ENCODE measurements at regions not wholly inside any gene's neighbourhood (a gene's known extent, or its start where the extent isn't known, plus 50 kb on each side); places are given as distances from the start of the nearest gene placed in this dataset.
"Not testable (repeated sequence)": the region's sequence is repeated elsewhere in the genome, so short reads cannot be mapped to it uniquely, and the experiment has no call there.

- peak; percentile 70 for DNase-seq
Observed at GRCh38 chr6:121951918-121952379, 447.5 kb upstream of the HSF2 start.

DNA sequence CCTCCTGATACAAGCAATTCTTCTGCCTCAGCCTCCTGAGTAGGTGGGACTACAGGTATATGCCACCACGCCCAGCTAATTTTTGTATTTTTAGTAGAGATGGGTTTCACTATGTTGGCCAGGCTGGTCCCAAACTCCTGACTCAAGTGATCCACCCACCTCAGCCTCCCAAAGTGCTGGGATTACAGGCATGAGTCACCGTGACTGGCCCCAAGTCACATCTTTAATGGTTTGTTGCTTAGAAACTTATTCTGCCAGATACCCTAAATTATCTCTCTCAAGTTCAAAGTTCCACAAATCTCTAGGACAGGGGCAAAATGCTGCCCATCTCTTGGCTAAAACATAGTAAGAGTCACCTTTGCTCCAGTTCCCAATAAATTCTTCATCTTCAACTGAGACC, 444.1 kb upstream of the HSF2 start:
- not testable (repeated sequence) for DNase-seq

DNA sequence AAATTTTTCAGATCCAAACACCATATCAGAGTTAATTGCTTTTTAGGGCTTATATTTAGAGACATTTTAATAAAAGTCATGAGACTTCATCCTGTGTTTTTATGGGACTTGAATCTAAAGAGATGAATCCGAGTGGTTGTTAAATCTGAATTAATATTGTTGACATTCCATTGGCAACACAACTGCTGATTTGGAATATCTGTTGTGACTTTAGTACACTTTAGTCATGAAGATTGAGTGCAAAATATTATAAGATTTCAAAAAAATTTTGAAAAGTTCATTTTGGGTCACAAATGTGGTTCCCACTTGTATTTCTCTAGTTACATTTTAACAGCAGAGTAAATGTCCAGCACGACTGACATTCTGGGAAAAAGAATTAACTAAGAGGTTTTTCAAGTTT, 442.7 kb upstream of the HSF2 start:
- no peak for DNase-seq

DNA sequence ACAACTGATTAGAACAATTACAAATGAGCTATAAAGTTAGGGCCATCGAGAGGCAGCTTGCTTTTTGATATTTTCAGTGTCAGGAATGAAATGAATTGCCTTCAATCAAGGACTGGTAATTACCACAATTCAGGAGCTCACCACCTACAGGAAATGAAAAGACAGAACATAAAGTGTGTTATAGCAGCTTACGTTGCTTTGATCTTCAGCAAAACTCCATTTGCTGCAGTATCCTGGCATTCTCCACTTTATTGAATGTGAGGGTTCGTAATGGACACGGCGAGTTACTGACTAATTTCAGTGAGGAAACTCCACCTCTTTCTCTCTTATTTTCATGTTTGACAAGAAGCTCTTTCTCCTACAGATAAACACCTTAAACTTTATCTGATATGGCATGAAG, 440.0 kb upstream of the HSF2 start:
- no peak for DNase-seq

DNA sequence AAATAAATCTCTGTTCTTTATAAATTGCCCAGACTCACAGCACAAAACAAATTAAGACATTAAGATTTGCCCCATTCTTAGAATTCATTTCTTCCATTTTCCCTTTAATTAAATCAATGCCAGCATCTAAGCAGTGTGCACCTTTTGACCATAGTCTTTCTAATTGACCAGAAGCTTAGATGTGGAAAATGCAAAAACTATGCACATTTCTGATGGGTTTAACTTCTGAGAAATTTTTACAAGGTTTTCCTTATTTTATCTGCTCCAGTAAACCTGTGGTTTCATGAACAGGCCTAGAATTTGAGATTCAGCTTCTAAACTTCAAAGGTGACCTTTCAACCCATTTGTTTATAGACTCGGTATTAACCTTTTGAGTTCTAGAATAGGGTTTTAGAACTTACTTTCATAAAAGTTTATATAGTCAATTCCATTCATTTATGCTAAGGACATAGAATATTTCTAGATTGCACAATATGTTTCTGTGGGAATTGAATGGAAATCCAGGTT, 437.8 kb upstream of the HSF2 start:
- DNase-seq = no peak

GRCh38 chr6:121963826-121964225, 435.6 kb upstream of the HSF2 start:
- DNase-seq = no peak

DNA sequence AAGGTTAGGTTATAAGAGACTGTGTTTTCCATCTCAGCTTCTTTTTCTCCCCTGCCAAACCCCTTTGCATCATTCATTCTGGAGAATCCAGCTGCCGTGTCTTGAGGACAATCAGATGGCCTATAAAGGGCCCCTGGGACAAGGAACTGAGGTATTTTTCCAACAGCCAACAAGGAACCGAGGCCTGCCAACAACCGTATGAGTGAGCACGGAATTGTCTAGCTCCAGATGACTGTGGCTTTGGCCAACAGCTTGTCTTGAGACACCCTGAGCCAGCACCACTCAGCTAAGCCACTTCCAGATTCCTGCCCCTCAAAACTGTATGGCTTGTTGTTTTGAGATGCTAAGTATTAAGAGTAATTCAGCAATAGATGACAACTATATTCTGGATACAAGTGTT, 433.7 kb upstream of the HSF2 start:
- DNase-seq = no peak

DNA sequence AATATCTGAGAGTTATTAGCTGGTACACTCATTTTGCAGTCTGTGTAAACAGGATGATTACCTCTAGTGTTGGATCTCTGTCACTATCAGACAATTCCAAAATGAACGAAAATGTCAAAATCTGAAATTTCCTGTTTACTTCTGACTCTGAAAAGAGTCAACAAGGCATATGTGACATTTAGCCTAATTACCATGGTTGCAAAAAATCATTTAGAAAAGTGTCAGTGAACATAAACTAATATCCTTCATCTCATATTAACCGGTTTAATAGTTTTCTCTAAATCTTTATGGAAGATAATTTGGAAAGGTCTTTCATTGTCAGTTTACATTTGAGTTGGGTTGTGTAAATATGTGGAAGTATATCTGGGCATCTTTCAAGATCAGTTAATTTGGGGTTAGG, 431.8 kb upstream of the HSF2 start:
- DNase-seq = no peak

DNA sequence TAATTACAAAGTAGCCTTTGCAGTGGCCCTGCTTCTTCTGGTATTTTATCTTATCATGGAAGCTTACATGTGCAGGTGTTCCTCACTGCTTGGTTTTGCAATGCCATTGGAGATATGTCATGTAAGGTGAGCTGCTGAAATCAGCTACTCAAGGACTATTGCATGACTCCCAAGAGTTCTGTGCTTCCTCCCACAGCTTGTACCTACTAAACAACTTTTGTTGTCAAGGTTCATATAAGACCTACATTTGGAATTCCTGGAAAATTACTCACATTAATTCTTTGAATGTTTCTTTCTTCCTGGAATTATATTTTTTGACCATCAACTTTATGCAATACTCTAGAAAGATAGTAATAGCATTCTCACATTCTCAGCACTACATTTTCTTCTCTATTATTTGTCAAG, 427.5 kb upstream of the HSF2 start:
- no peak for DNase-seq

DNA sequence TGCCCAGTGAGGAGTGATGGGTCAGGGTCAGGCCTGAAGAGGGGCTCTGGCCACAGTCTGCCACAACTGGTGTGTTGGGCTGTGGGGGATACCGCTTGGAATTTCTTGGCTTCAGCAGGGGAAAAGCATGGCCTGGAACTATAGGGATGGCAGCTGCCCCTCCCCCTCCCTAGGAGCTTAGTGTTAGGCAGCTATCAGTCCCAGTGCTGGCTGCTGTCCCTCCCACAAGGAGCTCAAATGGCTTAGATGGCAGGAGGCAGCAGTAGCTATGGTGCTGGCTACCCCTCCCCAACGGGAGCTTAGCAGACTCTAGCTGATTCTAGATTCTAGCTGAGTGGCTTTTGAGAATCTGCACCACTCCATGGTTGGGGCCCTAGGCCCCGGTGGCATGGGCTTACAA, 414.5 kb upstream of the HSF2 start:
- DNase-seq = no peak

DNA sequence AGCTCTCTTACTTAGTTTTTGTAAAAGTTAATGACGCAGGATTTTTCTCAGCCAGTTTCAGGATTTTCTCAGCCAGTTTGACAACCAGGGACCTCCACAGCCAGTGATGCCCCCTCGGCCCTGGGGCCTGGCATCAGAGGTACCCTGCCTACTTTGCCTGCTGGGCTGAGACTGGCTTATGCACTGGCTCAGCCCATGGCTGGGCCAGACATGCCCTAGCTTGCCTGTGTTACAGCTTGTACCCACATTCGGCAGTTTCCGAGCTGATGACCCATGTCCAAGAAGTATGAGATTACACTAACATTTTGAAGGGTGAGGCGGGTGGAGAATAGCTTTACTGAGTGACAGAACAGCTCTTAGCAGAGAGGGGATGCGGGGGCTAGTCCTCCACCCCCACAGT, 406.1 kb upstream of the HSF2 start:
- no peak for DNase-seq

DNA sequence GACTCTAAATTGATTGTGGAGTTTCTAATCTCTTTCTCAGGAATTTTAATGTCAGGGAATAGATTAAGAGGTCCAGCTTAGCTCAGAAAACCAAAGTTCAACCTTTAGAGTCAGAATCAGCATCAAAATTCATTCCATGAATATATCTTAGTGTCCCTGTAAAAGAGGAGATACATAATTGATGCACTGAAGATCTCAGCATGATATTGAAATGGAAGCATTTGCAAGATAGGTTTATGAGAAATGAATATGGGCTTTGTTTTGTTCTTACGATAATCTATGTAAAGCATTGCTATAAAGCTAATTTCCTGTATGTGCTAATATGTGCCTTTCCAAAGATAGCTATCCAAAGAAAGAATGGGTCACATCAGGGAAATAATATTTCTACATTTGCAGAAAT, 404.5 kb upstream of the HSF2 start:
- DNase-seq = no peak

DNA sequence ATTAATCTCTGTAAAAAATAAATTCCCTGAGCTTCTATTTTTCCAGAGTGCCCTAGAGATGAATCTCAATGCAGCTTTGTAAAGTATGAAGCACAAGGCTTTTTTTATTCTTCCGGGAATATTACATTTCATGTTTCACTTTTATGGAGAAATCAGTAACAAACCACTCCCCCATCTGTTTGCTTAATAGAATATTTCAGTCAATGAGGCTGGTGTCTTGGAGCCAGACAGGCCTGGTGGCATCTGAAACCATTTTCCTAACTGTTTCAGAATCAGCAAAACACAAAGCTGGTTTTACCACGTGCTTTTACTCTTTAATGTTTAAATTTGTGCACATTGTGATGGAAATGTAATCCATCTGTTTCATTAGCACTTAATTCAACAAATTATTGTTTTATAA, 400.8 kb upstream of the HSF2 start:
- no peak for DNase-seq

DNA sequence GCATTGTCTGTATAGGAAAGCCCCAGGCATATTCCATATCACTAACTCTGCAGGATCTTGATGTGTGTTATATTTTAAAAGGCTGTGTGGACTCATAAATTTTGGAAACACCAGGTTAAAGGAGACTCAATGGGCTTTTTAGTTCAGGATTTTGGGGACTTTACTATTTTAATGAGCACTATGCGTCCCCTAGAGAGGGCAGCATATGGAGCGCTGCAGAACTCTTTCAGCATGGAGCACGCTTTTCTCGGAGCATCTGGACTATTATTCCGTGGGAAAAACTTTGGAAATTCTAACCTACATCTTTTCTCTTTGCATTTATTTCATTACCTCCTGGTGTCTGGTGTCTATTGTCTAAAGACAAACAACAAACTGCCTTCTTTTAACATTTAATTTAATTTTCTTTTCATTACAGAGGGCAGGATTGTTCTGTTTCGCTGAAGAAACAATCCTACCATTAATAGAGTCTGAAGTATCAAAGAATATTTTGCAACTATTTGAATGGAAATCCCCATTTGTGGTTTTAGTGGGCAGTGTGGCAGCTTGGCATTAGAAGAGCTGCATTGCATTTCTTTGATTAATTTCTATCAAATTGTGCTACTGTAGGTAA, 399.9 kb upstream of the HSF2 start:
- DNase-seq = no peak

GRCh38 chr6:122005661-122006060, 393.8 kb upstream of the HSF2 start:
- no peak for DNase-seq

- DNase-seq = no peak
Observed at GRCh38 chr6:122007339-122007738, 392.1 kb upstream of the HSF2 start.

DNA sequence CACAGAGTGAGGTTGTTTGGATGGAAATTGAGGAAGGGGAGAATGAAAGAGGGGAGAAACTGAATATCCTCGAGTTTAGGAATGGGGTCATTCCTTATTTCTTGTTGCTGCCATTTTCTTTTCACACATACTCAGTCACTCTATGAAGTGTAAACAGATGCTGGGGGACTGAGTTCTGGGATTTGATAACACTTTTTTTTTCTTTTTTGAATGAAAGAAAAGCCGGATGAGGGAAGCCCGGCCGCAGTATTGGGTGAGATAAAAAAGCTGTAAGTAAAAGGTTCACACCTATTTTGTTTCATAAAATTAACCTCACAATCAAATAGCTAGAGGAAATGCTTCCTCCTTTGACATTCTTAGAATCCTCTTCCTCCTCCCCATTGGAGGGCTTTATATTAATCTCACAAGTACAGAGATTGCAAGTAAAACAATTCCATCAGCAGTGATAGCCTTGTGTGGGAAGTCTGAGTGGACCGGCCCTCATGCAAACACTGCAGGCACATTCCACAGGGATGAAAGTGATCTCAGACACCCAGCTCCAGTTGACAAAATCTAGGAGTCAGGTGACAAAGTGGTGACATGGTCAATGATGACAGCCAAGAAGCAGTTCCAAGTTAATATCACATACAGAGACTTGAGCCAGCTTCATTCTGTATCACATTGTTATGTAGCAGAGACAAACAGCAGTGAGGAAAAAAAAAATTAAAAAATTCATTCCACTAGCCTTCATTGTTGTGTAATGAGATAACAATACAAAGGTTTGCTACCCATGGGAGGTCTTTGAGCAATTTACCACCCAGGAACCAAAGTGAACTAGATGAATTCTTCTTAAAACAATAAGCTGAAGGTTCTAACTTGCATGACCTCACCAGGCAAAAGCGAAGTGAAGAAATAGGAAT, 391.1 kb upstream of the HSF2 start:
- peak; percentile 7 for DNase-seq

DNA sequence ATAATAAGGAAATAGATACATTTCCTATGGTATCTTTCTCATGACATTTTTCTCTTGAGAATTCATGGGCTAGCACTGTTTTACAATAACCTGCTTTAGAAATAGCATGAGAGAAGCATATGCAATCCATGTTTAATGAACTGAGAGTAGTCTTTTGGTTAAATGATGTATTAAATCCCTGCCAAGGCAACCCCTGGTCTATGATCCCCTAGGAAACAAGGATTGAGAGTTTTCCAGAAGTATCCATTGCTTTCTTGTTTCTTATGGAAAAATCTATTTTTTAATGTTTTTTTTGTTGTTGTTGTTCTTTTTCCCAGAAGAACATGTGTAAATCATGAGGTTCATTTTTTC, 390.5 kb upstream of the HSF2 start:
- no peak for DNase-seq

- no peak for DNase-seq
Observed at GRCh38 chr6:122012578-122012977, 386.9 kb upstream of the HSF2 start.

DNA sequence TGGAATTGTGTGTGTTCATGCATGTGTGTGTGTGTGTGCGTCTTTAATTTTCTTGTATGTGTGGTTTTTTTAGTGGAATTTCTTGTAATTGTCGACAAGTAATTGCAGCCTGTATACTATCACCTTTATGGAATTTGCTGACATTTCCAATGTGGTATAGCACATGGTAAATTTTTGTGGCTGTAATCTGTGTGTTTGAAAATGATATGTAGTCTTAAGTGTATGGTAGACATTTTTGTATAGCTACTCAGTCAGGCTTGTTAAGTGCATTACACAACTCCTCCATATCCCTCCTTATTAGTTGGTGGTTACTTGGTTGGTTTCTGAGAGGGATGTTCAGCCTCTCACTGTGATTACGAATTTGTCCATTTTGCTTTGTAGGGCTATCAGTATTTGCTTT, 384.5 kb upstream of the HSF2 start:
- no peak for DNase-seq

DNA sequence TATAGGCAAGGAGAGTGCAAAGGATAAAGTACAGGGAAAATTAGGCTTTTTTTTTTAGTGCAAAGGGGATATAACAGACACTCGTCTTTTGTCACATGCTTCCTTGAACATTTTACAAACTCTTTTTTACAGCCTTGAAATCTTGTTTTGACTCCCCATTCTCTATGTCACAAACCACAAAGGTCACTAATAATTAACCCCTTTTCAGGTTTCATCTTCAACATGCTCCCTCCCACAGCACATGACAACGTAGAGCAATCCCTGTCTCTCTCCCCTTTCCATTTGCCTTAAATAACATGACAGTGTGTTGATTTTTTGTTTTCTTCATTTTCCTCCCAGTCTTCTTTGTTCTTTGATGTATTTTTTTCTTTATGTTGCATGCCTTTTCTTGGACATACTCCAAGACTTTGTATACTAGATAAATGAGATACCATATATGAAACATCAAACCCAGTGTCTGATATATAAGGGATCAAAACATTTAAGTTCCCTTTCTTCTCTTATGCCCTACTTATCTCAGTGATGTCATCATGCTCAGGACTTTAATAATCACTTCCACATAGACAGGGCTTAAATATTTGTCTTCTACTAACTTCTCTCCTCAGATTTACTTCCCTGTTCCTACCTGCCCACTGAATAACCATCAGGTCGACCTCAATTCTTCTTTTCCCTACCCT, 378.7 kb upstream of the HSF2 start:
- DNase-seq = no peak

DNA sequence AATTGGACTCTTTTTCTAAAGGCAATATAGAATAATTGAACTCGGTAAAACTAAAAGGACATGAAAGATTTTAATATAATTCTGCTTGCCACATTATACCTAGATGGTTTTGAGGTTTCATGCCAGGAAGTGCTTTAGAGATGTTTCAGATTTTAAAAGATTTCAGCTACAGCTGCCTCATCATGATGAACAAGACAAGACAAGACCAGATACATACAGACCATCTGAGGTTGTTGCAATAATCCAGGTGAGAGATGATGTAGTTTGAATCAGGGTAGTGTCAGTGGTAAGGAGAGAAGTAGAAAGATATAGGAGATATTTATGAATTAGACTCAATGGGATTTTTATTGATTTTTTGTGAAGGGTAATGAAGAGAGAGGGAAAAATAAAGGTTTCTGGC, 374.3 kb upstream of the HSF2 start:
- DNase-seq = no peak

- DNase-seq = no peak
Observed at GRCh38 chr6:122026582-122027369, 372.7 kb upstream of the HSF2 start.

All from amniotic stem cell (primary cell).